BLaER1 (cell line): ENCODE measurements at regions not wholly inside any gene's neighbourhood (a gene's known extent, or its start where the extent isn't known, plus 50 kb on each side); places are given as distances from the start of the nearest gene placed in this dataset.
"Not testable (repeated sequence)": the region's sequence is repeated elsewhere in the genome, so short reads cannot be mapped to it uniquely, and the experiment has no call there.

ENCODE experiments used
- H3K27ac ChIP-seq: shearing (Covaris generic); formaldehyde crosslinking; 2 replicates; pipeline ENCODE4 v1.8.1; 2022
- H3K27me3 ChIP-seq: shearing (Covaris generic); formaldehyde crosslinking; 2 replicates; pipeline ENCODE4 v1.8.1; 2022
- H3K36me3 ChIP-seq: shearing (Covaris generic); formaldehyde crosslinking; 2 replicates; pipeline ENCODE4 v1.8.1; 2022
- H3K4me1 ChIP-seq: shearing (Covaris generic); formaldehyde crosslinking; 2 replicates; pipeline ENCODE4 v1.8.1; 2022
- H3K4me2 ChIP-seq: shearing (Covaris generic); formaldehyde crosslinking; 2 replicates; pipeline ENCODE4 v1.8.1; 2022
- H3K4me3 ChIP-seq: shearing (Covaris generic); formaldehyde crosslinking; 2 replicates; pipeline ENCODE4 v1.8.1; 2022
- H3K9ac ChIP-seq: shearing (Covaris generic); formaldehyde crosslinking; 2 replicates; pipeline ENCODE4 v1.8.1; 2022
- H3K9me3 ChIP-seq: shearing (Covaris generic); formaldehyde crosslinking; 2 replicates; pipeline ENCODE4 v1.8.1; 2022
- H4K20me1 ChIP-seq: shearing (Covaris generic); formaldehyde crosslinking; 2 replicates; pipeline ENCODE4 v1.8.1; 2022
- Cebpa-rat ChIP-seq: shearing (Covaris generic); IDR thresholded peaks from 2 replicates; pipeline ENCODE4 v1.8.1; 2022

GRCh38 chr22:11598492-11599440, 3929.2 kb upstream of the OR11H1 start:
- peaks cover 47% of the 10 kb centered on the region for H3K9me3 ChIP-seq
- H3K4me3 ChIP-seq: no peak overlapping the region
- H4K20me1 ChIP-seq: no peaks in the 10 kb centered on the region
- no peaks in the 10 kb centered on the region for H3K27me3 ChIP-seq
- H3K36me3 ChIP-seq: no peaks in the 10 kb centered on the region
- no peaks in the 10 kb centered on the region for H3K4me1 ChIP-seq
- H3K27ac ChIP-seq: no peak overlapping the region
- no peak overlapping the region for H3K4me2 ChIP-seq
- H3K9ac ChIP-seq: no peak overlapping the region
- no peak for TF ChIP-seq Cebpa-rat

GRCh38 chr22:11599456-11599855, 3928.5 kb upstream of the OR11H1 start:
- H3K4me1 ChIP-seq, H3K27ac ChIP-seq, H3K27me3 ChIP-seq, H4K20me1 ChIP-seq, H3K4me2 ChIP-seq, H3K4me3 ChIP-seq, H3K36me3 ChIP-seq, H3K9ac ChIP-seq: not testable (repeated sequence)
- H3K9me3 ChIP-seq: peaks cover 47% of the 10 kb centered on the region

- not testable (repeated sequence) for H3K4me2 ChIP-seq, H4K20me1 ChIP-seq, H3K4me3 ChIP-seq, H3K27me3 ChIP-seq, H3K4me1 ChIP-seq, H3K36me3 ChIP-seq, H3K27ac ChIP-seq, H3K9ac ChIP-seq
- peaks cover 45% of the 10 kb centered on the region for H3K9me3 ChIP-seq
Observed at GRCh38 chr22:11600161-11600560, 3927.8 kb upstream of the OR11H1 start.

- not testable (repeated sequence) for H3K27ac ChIP-seq, H3K4me1 ChIP-seq, H3K9ac ChIP-seq, H3K27me3 ChIP-seq, H4K20me1 ChIP-seq, H3K36me3 ChIP-seq, H3K4me2 ChIP-seq, H3K4me3 ChIP-seq
- peaks cover 56% of the 10 kb centered on the region for H3K9me3 ChIP-seq
Observed at GRCh38 chr22:11600896-11601890, 3926.8 kb upstream of the OR11H1 start.

- H3K9me3 ChIP-seq: peaks cover 46% of the 10 kb centered on the region
- not testable (repeated sequence) for H3K4me3 ChIP-seq, H3K27ac ChIP-seq, H3K4me2 ChIP-seq, H3K36me3 ChIP-seq, H3K27me3 ChIP-seq, H4K20me1 ChIP-seq, H3K4me1 ChIP-seq, H3K9ac ChIP-seq
Observed at GRCh38 chr22:11604635-11605395, 3923.2 kb upstream of the OR11H1 start.

- H4K20me1 ChIP-seq: no peaks in the 10 kb centered on the region
- H3K4me2 ChIP-seq: no peak overlapping the region
- TF ChIP-seq Cebpa-rat: no peak
- H3K36me3 ChIP-seq: no peaks in the 10 kb centered on the region
- H3K4me3 ChIP-seq: no peak overlapping the region
- no peaks in the 10 kb centered on the region for H3K4me1 ChIP-seq
- no peak overlapping the region for H3K9ac ChIP-seq
- H3K9me3 ChIP-seq: peaks cover 40% of the 10 kb centered on the region
- no peak overlapping the region for H3K27ac ChIP-seq
- H3K27me3 ChIP-seq: no peaks in the 10 kb centered on the region
Observed at GRCh38 chr22:11605468-11605981, 3922.5 kb upstream of the OR11H1 start.

GRCh38 chr22:11606047-11607000, 3921.7 kb upstream of the OR11H1 start:
- H3K36me3 ChIP-seq, H4K20me1 ChIP-seq: not testable (repeated sequence)
- peaks cover 37% of the 10 kb centered on the region for H3K9me3 ChIP-seq

GRCh38 chr22:11607215-11607614, 3920.8 kb upstream of the OR11H1 start:
- H3K4me2 ChIP-seq, H3K4me1 ChIP-seq, H3K27ac ChIP-seq, H3K36me3 ChIP-seq, H4K20me1 ChIP-seq, H3K27me3 ChIP-seq, H3K9ac ChIP-seq, H3K4me3 ChIP-seq: not testable (repeated sequence)
- peaks cover 34% of the 10 kb centered on the region for H3K9me3 ChIP-seq

More at GRCh38 chr22:11606047-11607000, 3921.7 kb upstream of the OR11H1 start:
- not testable (repeated sequence) for H3K4me1 ChIP-seq, H3K4me2 ChIP-seq, H3K4me3 ChIP-seq, H3K27me3 ChIP-seq, H3K9ac ChIP-seq, H3K27ac ChIP-seq

- not testable (repeated sequence) for H3K27ac ChIP-seq, H3K4me3 ChIP-seq, H3K4me2 ChIP-seq, H3K9ac ChIP-seq, H3K36me3 ChIP-seq, H3K4me1 ChIP-seq, H4K20me1 ChIP-seq, H3K27me3 ChIP-seq
- H3K9me3 ChIP-seq: peaks cover 47% of the 10 kb centered on the region
Observed at GRCh38 chr22:11608486-11608885, 3919.5 kb upstream of the OR11H1 start.

GRCh38 chr22:11609193-11609592, 3918.8 kb upstream of the OR11H1 start:
- not testable (repeated sequence) for H3K27ac ChIP-seq, H3K36me3 ChIP-seq, H3K27me3 ChIP-seq, H3K9ac ChIP-seq, H3K4me1 ChIP-seq, H4K20me1 ChIP-seq, H3K4me2 ChIP-seq, H3K4me3 ChIP-seq
- H3K9me3 ChIP-seq: peaks cover 53% of the 10 kb centered on the region

GRCh38 chr22:11611280-11611679, 3916.7 kb upstream of the OR11H1 start:
- not testable (repeated sequence) for H3K4me1 ChIP-seq

GRCh38 chr22:11611876-11612275, 3916.1 kb upstream of the OR11H1 start:
- not testable (repeated sequence) for H4K20me1 ChIP-seq, H3K4me3 ChIP-seq, H3K4me1 ChIP-seq, H3K9ac ChIP-seq, H3K36me3 ChIP-seq, H3K27me3 ChIP-seq, H3K4me2 ChIP-seq, H3K27ac ChIP-seq
- peaks cover 55% of the 10 kb centered on the region for H3K9me3 ChIP-seq

More at GRCh38 chr22:11611280-11611679, 3916.7 kb upstream of the OR11H1 start:
- not testable (repeated sequence) for H4K20me1 ChIP-seq, H3K36me3 ChIP-seq, H3K4me3 ChIP-seq, H3K4me2 ChIP-seq, H3K27ac ChIP-seq, H3K27me3 ChIP-seq, H3K9ac ChIP-seq
- peaks cover 55% of the 10 kb centered on the region for H3K9me3 ChIP-seq
